LoVo (cell line): ENCODE measurements at regions not wholly inside any gene's neighbourhood (a gene's known extent, or its start where the extent isn't known, plus 50 kb on each side); places are given as distances from the start of the nearest gene placed in this dataset.
"Not testable (repeated sequence)": the region's sequence is repeated elsewhere in the genome, so short reads cannot be mapped to it uniquely, and the experiment has no call there.

ENCODE experiments used
- DNase-seq: peaks from one replicate; pipeline ENCODE4 v3.0.0-alpha.2; 2016; ENCODE audit warnings: low spot score

DNA sequence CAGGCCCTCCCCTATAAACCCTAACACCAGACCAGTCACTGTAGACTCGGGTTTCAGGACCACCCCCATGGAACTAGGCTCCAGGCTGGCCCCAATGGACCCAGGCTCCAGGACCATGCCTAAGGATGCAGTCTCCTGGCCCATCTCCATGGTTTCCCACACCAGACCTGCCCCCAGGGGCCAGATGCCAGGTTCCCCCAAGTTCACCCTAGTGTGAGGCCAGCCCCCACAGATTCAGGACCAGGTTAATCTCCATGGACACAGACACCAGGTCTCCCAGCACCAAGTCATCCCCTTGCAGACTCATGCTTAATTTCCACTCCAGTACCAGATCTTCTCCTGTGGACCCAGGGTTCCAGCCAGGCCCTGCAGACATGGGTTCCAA is 103.8 kb upstream of the LANCL2 start:
- no peak for DNase-seq

DNA sequence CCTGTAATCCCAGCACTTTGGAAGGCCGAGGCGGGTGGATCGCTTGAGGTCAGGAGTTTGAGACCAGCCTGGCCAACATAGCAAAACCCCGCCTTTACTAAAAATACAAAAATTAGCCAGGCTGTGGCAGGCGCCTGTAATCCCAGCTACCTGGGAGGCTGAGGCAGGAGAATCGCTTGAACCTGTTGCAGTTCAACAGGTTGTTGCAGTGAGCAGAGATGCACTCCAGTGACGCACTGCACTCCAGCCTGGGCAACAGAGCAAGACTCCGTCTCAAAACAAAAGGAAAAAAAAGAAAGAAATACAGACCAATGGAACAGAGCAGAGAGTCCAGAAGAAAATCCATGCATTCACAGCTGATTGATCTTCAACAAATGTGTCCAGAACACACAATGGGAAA is 99.8 kb upstream of the LANCL2 start:
- DNase-seq: not testable (repeated sequence)

DNA sequence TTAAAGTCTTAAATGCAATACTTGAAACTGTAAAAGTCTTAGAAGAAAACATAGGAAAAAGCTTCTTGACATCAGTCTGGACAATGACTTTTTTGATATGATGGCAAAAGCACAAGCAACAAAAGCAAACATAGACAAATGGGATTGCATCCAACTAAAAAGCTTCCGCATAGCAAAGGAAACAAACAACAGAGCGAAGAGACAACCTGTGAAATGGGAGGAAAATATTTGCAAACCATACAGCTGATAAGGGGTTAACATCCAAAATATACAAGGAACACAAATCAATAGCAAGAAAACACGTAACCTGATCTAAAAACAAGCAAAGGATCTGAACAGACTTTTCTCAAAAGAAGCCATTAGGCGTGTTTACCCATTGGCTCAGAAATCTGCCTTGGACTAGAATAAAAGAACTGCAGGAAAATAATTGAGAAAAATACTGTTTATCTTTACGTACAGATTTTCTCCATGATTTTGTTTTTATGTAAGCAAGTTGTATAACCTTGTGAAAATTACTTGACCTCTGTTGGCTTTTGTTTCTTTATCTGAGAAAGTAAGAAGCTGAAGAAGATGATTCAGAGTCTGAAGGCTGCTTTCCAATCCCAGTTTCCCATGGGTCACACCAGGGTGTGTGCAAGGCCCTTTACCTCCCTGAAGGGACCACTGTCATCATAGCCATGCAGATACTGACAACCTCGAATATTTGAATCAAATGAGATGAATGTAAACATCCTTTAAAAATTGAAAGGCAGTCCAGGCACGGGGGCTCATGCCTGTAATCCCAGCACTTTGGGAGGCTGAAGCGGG is 99.1 kb upstream of the LANCL2 start:
- DNase-seq: no peak

DNA sequence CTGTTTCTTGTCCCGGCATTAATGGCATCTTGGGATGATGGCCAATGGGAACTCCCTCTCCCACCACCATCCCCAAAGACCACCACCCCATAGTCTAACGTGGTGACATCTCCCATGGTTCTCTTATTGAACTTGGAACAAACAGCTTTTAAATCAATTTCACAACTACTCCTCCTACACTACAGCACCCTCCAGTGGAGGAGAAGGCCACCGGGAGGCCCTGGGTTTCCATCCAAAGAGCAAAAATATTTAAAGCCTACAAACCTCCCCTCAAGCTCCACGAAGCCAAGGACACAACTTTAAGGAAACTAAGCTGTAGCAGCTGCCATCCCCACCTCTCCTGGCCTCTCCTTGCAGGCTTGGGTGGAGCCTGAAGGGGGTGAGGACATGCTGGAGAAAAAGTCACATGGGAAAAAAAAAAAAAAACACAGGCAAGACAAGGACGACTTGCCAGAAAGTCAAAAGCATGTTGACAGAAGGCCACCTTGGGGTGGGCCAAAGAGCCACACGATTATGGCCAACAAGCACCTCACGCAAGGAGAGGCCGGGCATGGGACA is 94.0 kb upstream of the LANCL2 start:
- DNase-seq: no peak

DNA sequence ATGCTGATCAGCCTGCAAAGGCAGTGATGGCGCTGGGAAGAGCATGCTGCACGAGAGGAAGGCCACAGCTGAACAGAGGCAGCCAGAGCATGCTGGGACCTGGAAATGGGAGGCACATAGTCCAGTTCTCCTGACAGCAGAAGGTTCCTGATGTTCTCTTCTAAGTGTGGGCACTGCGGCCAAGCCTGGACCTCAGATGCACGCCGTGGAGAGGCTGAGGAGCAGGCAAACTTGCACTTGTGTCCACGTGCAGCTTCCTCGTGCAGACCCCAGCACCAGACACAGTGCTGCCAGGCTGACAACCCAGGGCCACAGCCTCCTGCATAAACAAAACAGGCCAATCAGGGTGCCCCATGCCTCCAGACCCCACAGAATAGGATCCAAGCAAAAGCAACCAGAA is 93.5 kb upstream of the LANCL2 start:
- no peak for DNase-seq

DNA sequence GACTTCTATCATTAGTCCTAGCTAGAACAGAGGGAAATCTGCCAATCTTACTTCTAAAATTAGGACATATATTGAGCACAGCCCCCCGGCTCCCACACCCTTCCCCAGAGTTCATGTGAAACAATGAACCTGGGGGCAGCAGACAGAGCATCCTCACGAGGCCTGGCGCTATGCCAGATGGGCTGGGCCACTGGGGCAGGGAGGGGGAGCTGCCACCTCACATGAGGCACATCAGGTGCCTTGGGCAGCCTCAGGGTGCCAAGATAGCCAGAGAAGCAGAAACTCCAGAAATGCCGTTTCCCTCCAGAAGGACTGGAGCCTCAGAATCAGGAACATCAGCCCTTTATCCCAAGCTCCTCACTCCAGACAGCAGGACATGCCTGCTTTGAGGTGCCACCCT is 92.8 kb upstream of the LANCL2 start:
- no peak for DNase-seq

DNA sequence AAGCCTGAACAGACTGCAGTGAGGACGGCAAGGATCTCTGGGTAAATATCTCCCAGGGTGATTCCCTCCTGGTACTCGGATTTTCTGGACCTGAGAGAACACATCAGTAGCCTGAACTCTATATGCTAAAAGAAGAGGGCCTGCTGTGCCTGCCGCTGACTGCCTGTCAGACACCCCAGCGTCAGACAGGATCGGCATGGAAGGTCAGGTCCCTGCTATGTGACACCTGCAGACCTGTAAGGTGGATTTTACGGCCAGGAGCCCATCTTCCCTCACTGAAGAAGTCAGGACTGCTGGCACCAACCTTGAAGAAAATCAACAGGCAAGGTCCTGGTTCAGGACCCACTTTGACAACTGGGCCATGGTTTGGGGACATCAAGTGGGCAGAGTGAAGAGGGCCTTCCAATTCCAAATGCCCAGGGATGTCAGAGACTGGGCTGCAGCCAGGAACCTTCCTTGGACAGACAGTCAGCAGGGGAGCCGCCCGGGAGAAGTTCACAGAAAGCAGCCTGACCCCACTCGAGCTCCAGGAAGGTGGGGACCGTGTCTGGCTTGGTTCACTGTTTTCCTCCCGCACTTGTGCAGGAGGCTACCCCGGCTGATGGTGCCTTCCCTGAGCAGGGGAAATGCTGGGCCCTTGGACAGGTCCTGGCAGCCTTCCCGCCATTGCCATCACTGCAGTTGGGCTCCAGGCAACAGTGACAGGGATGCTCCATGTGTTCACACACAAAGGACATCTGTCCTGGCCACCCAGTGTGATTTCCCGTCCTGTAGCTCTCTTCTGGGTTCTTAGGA is 91.8 kb upstream of the LANCL2 start:
- no peak for DNase-seq

DNA sequence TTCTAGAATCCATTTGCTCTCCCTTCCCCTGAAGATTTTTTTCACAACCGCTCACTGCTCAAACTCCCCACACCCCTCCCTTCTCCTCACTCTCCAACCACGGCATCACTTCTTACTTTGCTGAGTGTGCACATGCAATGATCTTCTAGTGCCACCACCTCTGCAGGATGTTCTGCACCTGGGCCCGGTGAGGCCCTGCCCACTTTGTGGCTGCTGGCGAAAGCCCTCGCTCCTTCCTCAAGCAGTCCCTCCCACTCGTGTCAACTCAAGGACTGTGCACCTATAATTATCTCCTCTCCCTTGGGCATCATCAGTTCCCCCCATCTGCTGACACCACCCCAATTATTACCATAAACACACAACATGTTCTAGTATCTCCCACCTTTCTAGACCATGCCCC is 91.0 kb upstream of the LANCL2 start:
- DNase-seq: no peak

DNA sequence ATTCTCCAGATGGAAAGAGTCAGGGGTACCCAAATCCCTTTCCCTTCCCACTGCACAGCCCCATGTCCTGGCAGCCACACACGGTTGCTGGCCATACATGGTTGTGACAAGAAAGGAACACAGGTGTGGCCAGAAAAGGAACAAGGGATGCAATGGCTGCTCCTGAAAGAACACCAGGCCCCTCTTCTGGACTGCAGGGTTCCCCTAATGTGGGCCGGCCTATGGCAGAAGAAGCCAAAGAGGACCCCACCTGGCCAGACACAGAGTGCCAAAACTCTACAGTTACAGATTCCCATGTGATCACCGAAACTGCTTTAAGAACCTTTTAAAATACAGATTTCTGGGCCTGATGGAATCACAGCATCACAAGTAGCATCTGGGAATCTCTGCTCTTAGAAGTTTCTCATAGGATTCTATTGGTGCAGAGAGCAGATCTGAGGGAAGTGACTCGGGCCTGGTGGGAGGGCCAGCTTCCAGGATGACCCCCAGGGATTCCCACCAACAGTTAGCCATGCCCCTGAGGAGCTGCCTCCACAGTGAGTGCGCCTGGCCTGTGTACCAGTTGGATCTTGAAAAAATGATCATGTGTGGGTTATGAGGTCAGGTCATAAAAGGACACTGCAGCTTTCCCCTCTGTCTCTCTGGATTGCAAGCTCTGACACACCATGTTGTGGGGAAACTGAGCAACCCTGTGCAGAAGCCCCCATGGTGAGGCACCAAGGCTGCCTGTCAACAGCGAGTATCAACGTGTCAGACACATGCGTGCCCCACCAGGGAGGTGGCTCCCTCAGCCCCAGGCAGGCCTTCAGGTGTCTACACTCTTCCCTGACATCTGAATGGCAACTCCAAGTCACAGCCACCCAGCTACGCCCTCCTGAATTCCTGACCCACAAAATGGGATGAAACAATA is 89.6 kb upstream of the LANCL2 start:
- no peak for DNase-seq

DNA sequence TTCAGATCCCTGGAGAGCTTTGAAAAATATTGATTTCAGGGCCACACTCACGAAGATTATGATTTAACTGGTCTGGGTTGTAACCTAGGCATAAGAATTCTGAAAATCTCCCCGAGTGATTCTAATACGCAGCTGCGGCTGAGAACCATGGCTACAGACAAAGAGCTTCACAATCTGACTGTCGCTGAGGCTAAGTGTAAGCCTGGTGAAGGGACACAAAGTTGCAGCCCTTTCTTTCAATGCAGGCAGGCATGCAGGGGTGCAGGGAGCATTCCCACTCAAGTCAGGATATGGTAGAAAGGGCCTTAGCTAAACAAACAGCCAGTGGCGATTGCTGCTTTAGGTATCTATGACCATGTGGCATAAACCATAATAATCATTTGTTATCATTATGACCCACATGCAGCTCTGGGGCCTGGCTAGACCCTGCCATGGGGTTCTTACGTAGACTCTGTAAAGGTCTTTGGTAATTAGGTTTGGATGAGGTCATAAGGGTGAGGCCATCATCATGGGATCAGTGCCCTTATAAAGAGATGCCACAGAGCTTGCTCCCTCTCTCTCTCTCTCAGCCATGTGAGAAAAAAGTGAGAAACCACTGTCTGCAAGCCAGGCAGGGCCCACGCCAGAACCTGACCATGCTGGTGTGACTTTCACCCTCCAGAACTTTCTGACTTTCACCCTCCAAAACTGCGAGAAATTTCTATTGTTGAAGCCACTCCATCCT is 88.4 kb upstream of the LANCL2 start:
- DNase-seq: no peak

DNA sequence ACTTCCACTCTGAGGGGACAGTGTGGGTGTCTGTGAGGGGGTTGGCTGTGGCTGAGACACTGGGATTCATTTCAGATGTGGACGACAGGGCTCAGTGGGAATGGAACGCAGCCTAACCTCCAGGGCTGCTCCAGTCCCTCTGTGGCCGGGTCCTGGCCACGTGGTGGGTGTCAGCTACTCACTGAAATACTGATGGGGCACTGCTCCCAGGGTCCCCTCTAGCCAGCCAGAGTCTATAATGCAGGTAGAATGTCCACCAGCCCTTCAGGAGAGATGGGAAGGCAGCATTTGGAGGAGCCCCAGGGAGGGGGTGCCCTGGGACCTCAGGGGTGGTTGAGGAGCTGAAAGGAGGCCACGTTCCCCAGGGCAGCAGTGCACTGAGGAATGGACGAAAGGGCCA is 87.2 kb upstream of the LANCL2 start:
- DNase-seq: no peak

DNA sequence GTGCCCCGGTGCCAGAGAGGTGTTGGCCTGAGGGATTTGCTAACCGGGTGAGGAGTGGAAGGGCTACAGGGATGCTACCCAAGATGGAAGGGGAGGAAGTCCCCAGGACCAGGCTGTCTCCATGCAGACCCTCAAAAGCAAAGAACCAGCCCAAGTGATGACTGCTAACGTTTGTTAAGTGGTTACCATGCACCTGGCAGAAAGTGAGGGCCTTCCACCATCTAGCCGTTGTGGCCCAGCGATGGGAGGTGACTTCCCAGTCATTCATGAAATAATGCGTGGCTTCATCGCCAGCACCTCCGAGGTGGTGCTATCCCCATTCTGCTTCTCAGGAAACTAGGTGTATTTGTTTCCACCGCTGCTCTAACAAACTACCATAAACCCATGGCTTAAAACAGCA is 86.8 kb upstream of the LANCL2 start:
- DNase-seq: no peak

DNA sequence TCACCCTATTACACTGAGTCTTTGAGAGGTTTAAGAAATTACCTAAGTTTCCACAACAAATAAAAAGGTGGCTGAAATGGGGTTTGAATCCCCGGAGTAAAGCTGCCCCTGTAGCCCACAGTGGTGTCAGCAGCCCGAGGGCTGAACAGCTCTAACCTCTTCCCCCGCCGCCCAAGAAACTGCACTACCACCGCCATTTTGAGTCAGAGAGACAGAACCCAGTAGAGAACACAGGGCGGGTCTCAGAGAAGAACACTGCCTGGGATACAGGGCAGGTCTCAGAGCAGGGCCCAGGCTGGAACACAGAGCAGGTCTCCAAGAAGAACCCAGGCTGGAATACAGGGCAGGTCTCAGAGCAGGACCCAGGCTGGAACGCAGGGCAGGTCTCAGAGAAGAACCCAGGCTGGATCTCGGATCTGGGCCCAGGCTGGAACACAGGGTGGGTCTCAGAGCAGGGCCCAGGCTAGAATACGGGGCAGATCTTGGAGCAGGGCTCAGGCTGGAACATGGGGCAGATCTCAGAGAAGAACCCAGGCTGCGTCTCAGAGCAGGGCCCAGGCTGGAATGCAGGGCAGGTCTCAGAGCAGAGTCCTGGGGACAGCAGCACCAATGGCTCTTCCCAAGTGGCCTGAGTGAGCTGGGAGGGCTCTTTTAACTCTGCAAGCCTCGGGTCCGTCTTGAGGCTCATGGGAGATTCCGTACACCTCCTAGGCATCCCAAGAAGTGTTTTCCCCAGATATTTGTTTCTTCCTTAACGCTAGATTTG is 85.9 kb upstream of the LANCL2 start:
- no peak for DNase-seq

DNA sequence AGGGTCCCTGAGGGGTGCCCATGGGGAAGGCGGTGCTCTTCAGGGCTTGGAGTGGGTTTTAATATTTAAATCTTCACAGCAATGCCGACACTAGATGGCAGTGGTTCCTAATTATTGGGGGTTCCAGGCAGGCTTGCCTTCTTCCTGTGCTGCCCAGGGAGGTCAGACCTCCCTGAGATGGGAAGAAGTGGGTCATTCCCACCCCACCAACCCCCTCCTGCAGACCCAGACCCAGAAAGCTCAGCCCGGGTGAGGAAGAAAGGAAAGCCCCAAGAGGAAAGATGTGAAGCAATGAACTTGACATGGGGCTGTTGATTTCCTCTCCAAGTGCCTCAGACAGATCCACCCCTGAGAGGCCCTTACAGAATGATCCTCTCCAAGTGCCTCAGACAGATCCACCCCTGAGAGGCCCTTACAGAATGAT is 85.1 kb upstream of the LANCL2 start:
- peak; percentile 76 for DNase-seq

DNA sequence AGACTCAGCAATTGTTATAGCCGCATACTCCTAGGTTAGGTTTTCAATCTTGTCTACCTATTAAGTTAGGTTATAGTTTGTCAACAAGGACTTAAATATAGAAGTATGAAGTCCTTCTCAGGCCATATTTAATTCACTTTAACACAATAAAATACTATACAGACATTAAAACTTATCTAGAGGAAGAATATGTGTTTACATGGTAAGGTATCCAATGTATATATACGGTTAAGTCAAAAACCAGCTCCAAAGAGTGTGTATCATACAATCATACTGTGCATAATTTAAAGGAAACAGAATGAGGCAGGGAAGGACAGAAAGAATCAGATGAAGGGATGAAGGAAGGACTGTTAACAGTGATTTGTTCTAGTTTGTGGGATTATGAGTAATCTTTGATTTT is 79.5 kb upstream of the LANCL2 start:
- DNase-seq: no peak

DNA sequence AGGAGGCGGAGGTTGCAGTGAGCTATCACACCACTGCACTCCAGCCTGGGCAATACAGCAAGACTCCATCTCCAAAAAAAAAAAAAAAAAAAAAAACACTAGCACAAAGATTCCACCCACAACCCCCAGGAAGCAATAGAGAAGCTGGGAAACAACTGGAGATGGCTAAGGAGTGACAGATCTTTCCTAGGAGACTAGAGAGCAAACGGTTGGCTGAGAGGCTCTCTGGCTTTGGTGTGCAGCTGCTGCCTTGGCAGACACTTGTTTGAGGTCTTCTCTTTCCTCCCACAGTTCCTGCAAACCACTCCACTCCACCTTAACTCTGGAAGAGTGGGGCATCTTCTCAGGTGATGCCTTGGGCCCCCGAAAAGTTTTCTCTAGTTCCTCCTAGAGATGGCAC is 78.5 kb upstream of the LANCL2 start:
- DNase-seq: no peak

DNA sequence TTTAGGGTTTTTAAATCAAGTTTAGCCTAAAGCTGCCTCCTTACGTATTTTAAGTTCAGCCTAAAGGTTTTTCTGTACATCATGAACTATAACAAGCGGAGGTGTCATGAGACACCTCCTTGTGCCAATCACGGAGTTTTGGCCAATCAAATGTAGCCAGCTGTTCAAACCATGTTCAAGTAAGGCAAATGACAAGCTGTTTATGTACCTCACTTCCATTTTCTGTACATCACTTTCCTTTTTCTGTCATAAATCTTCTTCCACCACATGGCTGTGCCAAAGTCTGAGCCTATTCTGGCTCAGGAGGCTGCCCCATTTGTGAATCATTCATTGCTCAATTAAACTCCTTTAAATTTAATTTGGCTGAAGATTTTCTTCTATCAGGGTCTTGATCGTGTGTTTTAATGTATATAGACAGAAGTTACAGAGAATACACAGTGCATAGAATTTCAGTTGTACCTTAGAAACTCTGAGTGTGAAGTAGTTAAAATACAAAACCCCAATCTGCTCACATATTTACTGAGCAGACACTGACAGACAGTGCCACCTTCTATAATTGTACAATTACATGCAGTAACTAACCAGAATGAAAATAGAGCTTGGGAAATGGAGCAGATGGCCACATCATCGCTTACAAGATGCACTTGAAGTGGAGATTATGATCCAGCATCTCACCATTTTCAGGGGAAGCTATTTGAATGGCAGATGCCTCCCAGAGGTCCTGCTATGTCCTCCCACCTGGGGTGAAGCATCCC is 76.9 kb upstream of the LANCL2 start:
- DNase-seq: no peak

DNA sequence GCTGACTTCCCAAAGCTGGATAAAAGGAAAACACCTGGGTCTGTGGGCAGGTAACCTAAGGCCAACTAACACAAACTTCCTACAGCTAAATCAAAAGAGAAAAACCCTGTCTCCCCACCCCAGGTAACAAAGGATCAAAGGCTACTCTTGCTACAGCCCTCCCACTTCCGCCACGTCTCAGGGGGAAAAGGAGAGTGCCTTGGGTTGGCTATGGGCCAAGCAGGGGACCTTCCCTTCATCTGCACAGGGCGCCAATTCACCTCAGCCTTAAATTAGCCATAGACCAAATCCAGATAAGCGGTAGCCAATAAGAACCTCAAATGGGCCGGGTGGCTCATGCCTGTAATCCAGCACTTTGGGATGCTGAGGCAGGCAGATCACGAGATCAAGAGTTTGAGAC is 69.1 kb upstream of the LANCL2 start:
- no peak for DNase-seq

DNA sequence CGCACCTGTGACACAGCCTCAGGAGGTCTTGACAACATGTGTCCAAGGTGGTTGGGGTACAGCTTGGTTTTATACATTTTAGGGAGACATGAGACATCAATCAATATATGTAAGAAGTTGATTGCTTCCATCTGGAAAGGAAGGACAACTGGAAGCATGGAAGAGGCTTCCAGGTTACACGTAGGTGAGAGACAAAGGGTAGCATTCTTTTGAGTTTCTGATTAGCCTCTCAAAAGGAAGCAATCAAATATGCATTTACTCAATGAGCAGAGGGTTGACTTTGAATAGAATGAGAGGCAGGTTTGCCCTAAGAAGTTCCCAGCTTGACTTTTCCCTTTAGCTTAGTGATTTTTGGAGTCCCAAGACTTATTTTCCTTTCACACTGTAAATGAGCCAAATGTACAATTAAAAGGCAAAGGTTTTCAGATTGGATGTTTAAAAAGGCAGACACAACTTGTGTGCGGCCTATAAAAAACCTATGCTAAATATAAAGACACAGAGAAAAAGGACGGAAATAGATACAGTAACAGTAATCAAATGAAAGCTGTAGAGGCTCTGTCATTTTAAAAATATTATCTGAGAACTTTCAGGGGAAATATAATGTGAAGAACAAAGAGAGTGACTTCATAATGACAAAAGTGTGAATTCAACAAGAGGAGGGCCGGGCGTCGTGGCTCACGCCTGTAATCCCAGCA is 65.7 kb upstream of the LANCL2 start:
- DNase-seq: no peak
